ENCODE measurements at regions not wholly inside any gene's neighbourhood (a gene's known extent, or its start where the extent isn't known, plus 50 kb on each side); places are given as distances from the start of the nearest gene placed in this dataset.

DNA sequence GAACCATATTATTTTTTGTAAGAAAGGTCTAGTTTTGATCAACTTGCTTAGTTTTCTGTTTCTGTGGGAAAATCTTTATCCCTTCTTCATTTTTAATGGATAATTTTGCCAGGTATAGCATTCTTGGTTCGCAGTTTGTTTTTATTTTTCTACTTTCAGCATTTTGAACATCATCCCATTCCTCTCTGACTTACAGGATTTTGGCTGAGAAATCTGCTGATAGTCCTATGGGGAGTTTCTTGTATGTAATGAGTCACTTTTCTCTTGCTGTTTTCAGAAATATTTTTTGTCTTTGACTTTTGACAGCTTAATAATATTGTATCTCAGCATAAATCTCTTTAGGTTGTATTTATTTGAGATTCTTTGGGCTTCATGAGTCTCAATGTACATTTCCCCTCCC is 389.1 kb downstream of the PBX1 start:
- no peaks in the 10 kb centered on the region; the same call in 1 of the 2 replicates for H3K4me1 ChIP-seq (ENCODE audit: insufficient read depth)
- H3K9me3 Mint-ChIP-seq: peaks cover 25% of the 10 kb centered on the region

More for the DNA sequence above, 389.1 kb downstream of the PBX1 start:
- Histone ChIP-seq H4K20me1 (replicated peaks; ENCODE audit: insufficient read depth) (no peaks in the 10 kb centered on the region), H3K27ac (ENCODE audit: low read depth) (no peak overlapping the region), H3K27me3 (ENCODE audit: insufficient read depth) (no peaks in the 10 kb centered on the region), H3K4me3 (no peak overlapping the region), H3K9me2 (ENCODE audit: insufficient read depth) (no peaks in the 10 kb centered on the region), H2AFZ (no peak overlapping the region), H3F3A (replicated peaks; ENCODE audit: low read depth) (no peaks in the 10 kb centered on the region), H3K36me3 (ENCODE audit: insufficient read depth) (no peaks in the 10 kb centered on the region), H3K79me2 (replicated peaks; ENCODE audit: insufficient read depth) (no peaks in the 10 kb centered on the region), H3K4me2 (no peak overlapping the region)
- Mint-ChIP-seq H3K4me3 (no peak overlapping the region), H3K36me3 (ENCODE audit: low read depth) (peaks cover 8% of the 10 kb centered on the region; the same call in 2 of the 3 replicates), H3K27ac (no peak overlapping the region), H3K4me1 (peaks cover 9% of the 10 kb centered on the region), H3K27me3 (ENCODE audit: insufficient read depth, low read depth, poor library complexity) (peaks cover 2% of the 10 kb centered on the region)
- ATAC-seq: no peak
- TF ChIP-seq, protein P1, sequence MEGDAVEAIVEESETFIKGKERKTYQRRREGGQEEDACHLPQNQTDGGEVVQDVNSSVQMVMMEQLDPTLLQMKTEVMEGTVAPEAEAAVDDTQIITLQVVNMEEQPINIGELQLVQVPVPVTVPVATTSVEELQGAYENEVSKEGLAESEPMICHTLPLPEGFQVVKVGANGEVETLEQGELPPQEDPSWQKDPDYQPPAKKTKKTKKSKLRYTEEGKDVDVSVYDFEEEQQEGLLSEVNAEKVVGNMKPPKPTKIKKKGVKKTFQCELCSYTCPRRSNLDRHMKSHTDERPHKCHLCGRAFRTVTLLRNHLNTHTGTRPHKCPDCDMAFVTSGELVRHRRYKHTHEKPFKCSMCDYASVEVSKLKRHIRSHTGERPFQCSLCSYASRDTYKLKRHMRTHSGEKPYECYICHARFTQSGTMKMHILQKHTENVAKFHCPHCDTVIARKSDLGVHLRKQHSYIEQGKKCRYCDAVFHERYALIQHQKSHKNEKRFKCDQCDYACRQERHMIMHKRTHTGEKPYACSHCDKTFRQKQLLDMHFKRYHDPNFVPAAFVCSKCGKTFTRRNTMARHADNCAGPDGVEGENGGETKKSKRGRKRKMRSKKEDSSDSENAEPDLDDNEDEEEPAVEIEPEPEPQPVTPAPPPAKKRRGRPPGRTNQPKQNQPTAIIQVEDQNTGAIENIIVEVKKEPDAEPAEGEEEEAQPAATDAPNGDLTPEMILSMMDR (conservative IDR thresholded peaks at IDR 0.05; ENCODE audit: low read depth in 2 of 2): no peak
- no peak for TF ChIP-seq EZH2 (IDR thresholded peaks at IDR 0.05; ENCODE audit: low read depth, unreplicated experiment)
- TF ChIP-seq, protein P2, sequence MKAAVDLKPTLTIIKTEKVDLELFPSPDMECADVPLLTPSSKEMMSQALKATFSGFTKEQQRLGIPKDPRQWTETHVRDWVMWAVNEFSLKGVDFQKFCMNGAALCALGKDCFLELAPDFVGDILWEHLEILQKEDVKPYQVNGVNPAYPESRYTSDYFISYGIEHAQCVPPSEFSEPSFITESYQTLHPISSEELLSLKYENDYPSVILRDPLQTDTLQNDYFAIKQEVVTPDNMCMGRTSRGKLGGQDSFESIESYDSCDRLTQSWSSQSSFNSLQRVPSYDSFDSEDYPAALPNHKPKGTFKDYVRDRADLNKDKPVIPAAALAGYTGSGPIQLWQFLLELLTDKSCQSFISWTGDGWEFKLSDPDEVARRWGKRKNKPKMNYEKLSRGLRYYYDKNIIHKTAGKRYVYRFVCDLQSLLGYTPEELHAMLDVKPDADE (IDR thresholded peaks at IDR 0.05): no peak
- no peak for TF ChIP-seq POLR2AphosphoS5 (IDR thresholded peaks at IDR 0.05; ENCODE audit: low read depth)
- TF ChIP-seq EZH2phosphoT487 (IDR thresholded peaks at IDR 0.05; ENCODE audit: unreplicated experiment): no peak
- no peak for TF ChIP-seq ZNF331 (CRISPR knock-in tag; IDR thresholded peaks at IDR 0.05; ENCODE audit: low read depth)
- TF ChIP-seq REST (IDR thresholded peaks at IDR 0.05; ENCODE audit: unreplicated experiment): no peak
- TF ChIP-seq STAT1 (IDR thresholded peaks at IDR 0.05; ENCODE audit: unreplicated experiment): no peak
- TF ChIP-seq CREB1 (CRISPR knock-in tag; IDR thresholded peaks at IDR 0.05; ENCODE audit: low read depth): no peak
- TF ChIP-seq, protein P3, sequence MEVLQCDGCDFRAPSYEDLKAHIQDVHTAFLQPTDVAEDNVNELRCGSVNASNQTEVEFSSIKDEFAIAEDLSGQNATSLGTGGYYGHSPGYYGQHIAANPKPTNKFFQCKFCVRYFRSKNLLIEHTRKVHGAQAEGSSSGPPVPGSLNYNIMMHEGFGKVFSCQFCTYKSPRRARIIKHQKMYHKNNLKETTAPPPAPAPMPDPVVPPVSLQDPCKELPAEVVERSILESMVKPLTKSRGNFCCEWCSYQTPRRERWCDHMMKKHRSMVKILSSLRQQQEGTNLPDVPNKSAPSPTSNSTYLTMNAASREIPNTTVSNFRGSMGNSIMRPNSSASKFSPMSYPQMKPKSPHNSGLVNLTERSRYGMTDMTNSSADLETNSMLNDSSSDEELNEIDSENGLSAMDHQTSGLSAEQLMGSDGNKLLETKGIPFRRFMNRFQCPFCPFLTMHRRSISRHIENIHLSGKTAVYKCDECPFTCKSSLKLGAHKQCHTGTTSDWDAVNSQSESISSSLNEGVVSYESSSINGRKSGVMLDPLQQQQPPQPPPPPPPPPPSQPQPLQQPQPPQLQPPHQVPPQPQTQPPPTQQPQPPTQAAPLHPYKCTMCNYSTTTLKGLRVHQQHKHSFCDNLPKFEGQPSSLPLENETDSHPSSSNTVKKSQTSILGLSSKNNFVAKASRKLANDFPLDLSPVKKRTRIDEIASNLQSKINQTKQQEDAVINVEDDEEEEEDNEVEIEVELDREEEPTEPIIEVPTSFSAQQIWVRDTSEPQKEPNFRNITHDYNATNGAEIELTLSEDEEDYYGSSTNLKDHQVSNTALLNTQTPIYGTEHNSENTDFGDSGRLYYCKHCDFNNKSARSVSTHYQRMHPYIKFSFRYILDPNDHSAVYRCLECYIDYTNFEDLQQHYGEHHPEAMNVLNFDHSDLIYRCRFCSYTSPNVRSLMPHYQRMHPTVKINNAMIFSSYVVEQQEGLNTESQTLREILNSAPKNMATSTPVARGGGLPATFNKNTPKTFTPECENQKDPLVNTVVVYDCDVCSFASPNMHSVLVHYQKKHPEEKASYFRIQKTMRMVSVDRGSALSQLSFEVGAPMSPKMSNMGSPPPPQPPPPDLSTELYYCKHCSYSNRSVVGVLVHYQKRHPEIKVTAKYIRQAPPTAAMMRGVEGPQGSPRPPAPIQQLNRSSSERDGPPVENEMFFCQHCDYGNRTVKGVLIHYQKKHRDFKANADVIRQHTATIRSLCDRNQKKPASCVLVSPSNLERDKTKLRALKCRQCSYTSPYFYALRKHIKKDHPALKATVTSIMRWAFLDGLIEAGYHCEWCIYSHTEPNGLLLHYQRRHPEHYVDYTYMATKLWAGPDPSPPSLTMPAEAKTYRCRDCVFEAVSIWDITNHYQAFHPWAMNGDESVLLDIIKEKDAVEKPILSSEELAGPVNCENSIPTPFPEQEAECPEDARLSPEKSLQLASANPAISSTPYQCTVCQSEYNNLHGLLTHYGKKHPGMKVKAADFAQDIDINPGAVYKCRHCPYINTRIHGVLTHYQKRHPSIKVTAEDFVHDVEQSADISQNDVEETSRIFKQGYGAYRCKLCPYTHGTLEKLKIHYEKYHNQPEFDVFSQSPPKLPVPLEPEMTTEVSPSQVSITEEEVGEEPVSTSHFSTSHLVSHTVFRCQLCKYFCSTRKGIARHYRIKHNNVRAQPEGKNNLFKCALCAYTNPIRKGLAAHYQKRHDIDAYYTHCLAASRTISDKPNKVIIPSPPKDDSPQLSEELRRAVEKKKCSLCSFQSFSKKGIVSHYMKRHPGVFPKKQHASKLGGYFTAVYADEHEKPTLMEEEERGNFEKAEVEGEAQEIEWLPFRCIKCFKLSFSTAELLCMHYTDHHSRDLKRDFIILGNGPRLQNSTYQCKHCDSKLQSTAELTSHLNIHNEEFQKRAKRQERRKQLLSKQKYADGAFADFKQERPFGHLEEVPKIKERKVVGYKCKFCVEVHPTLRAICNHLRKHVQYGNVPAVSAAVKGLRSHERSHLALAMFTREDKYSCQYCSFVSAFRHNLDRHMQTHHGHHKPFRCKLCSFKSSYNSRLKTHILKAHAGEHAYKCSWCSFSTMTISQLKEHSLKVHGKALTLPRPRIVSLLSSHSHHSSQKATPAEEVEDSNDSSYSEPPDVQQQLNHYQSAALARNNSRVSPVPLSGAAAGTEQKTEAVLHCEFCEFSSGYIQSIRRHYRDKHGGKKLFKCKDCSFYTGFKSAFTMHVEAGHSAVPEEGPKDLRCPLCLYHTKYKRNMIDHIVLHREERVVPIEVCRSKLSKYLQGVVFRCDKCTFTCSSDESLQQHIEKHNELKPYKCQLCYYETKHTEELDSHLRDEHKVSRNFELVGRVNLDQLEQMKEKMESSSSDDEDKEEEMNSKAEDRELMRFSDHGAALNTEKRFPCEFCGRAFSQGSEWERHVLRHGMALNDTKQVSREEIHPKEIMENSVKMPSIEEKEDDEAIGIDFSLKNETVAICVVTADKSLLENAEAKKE (CRISPR knock-in tag; IDR thresholded peaks at IDR 0.05): no peak
- no peak for TF ChIP-seq ZNF114 (CRISPR knock-in tag; IDR thresholded peaks at IDR 0.05)
- no peak for TF ChIP-seq JUNB (IDR thresholded peaks at IDR 0.05; ENCODE audit: unreplicated experiment)
- DNase-seq (ENCODE audit: low spot score): no peak

Measured in GM23338 (cell line).